ENCODE measurements at regions not wholly inside any gene's neighbourhood (a gene's known extent, or its start where the extent isn't known, plus 50 kb on each side); places are given as distances from the start of the nearest gene placed in this dataset.
"Not testable (repeated sequence)": the region's sequence is repeated elsewhere in the genome, so short reads cannot be mapped to it uniquely, and the experiment has no call there.

- no peak overlapping the region for H3K4me3 ChIP-seq (ENCODE audit: low read length)
- no peak for DNase-seq
- no peaks in the 10 kb centered on the region for H3K9me3 ChIP-seq (ENCODE audit: control insufficient read depth, low read length)
- 67% methylated on average over 11 of the region's 11 CpGs for WGBS
- intact Hi-C loops (cut with DNase I): no loop called here
- no peak overlapping the region for H3K27ac ChIP-seq (ENCODE audit: low read length)
- no peaks in the 10 kb centered on the region for H3K27me3 ChIP-seq (ENCODE audit: control insufficient read depth, insufficient read depth)
- no peak for ATAC-seq
- no peaks in the 10 kb centered on the region for H3K4me1 ChIP-seq (ENCODE audit: control insufficient read depth, insufficient read depth, low read length)
Observed at GRCh38 chrX:1741816-1742394, 127.0 kb downstream of the ASMT start.

GRCh38 chrX:1743105-1743504 is 128.2 kb downstream of the ASMT start:
- Histone ChIP-seq H3K9me3 (ENCODE audit: control insufficient read depth, low read length) (no peaks in the 10 kb centered on the region), H3K4me3 (ENCODE audit: low read length) (no peak overlapping the region), H3K27ac (ENCODE audit: low read length) (no peak overlapping the region), H3K4me1 (ENCODE audit: control insufficient read depth, insufficient read depth, low read length) (no peaks in the 10 kb centered on the region), H3K27me3 (ENCODE audit: control insufficient read depth, insufficient read depth) (no peaks in the 10 kb centered on the region)
- no peak for DNase-seq
- WGBS: 74% methylated on average over 4 of the region's 4 CpGs
- no peak for ATAC-seq
- intact Hi-C loops (cut with DNase I): no loop called here

GRCh38 chrX:1743663-1744062 is 128.8 kb downstream of the ASMT start:
- no peak overlapping the region for H3K27ac ChIP-seq (ENCODE audit: low read length)
- 44% methylated on average over 2 of the region's 2 CpGs for WGBS
- H3K27me3 ChIP-seq (ENCODE audit: control insufficient read depth, insufficient read depth): no peaks in the 10 kb centered on the region
- ATAC-seq: no peak
- intact Hi-C loops (cut with DNase I): no loop called here
- H3K4me3 ChIP-seq (ENCODE audit: low read length): no peak overlapping the region
- H3K4me1 ChIP-seq (ENCODE audit: control insufficient read depth, insufficient read depth, low read length): no peaks in the 10 kb centered on the region
- H3K9me3 ChIP-seq (ENCODE audit: control insufficient read depth, low read length): peaks cover under 1% of the 10 kb centered on the region
- DNase-seq: no peak

- no peak for ATAC-seq
- H3K9me3 ChIP-seq (ENCODE audit: control insufficient read depth, low read length): peaks cover 1% of the 10 kb centered on the region
- H3K27ac ChIP-seq (ENCODE audit: low read length): no peak overlapping the region
- intact Hi-C loops (cut with DNase I): no loop called here
- H3K4me1 ChIP-seq (ENCODE audit: control insufficient read depth, insufficient read depth, low read length): no peaks in the 10 kb centered on the region
- H3K4me3 ChIP-seq (ENCODE audit: low read length): no peak overlapping the region
- DNase-seq: no peak
- 53% methylated on average over 3 of the region's 3 CpGs for WGBS
- peaks cover 3% of the 10 kb centered on the region for H3K27me3 ChIP-seq (ENCODE audit: control insufficient read depth, insufficient read depth)
Observed at GRCh38 chrX:1748408-1748807, 133.5 kb downstream of the ASMT start.

- peaks cover 1% of the 10 kb centered on the region for H3K9me3 ChIP-seq (ENCODE audit: control insufficient read depth, low read length)
- no peak overlapping the region for H3K4me3 ChIP-seq (ENCODE audit: low read length)
- DNase-seq (no peak), ATAC-seq (no peak)
- H3K4me1 ChIP-seq (ENCODE audit: control insufficient read depth, insufficient read depth, low read length): no peaks in the 10 kb centered on the region
- intact Hi-C loops (cut with DNase I): no loop called here
- WGBS: 71% methylated on average over 7 of the region's 7 CpGs
- peaks cover 4% of the 10 kb centered on the region for H3K27me3 ChIP-seq (ENCODE audit: control insufficient read depth, insufficient read depth)
- H3K27ac ChIP-seq (ENCODE audit: low read length): no peak overlapping the region
Observed at GRCh38 chrX:1749499-1749898, 134.6 kb downstream of the ASMT start.

GRCh38 chrX:1750267-1750666 is 135.4 kb downstream of the ASMT start:
- H3K4me3 ChIP-seq (ENCODE audit: low read length): no peak overlapping the region
- 56% methylated on average over 5 of the region's 5 CpGs for WGBS
- no peaks in the 10 kb centered on the region for H3K4me1 ChIP-seq (ENCODE audit: control insufficient read depth, insufficient read depth, low read length)
- intact Hi-C loops (cut with DNase I): no loop called here
- ATAC-seq (no peak), DNase-seq (no peak)
- H3K9me3 ChIP-seq (ENCODE audit: control insufficient read depth, low read length): peaks cover 1% of the 10 kb centered on the region
- H3K27ac ChIP-seq (ENCODE audit: low read length): no peak overlapping the region
- peaks cover 4% of the 10 kb centered on the region for H3K27me3 ChIP-seq (ENCODE audit: control insufficient read depth, insufficient read depth)

- no peak for ATAC-seq
- H3K4me3 ChIP-seq (ENCODE audit: low read length): no peak overlapping the region
- intact Hi-C loops (cut with DNase I): no loop called here
- no peaks in the 10 kb centered on the region for H3K4me1 ChIP-seq (ENCODE audit: control insufficient read depth, insufficient read depth, low read length)
- no peak overlapping the region for H3K27ac ChIP-seq (ENCODE audit: low read length)
- H3K9me3 ChIP-seq (ENCODE audit: control insufficient read depth, low read length): peaks cover 1% of the 10 kb centered on the region
- H3K27me3 ChIP-seq (ENCODE audit: control insufficient read depth, insufficient read depth): peaks cover 4% of the 10 kb centered on the region
- no peak for DNase-seq
- WGBS: 78% methylated on average over 5 of the region's 5 CpGs
Observed at GRCh38 chrX:1751781-1752180, 136.9 kb downstream of the ASMT start.

- H3K27me3 ChIP-seq (ENCODE audit: control insufficient read depth, insufficient read depth); intact Hi-C loops (cut with DNase I); ATAC-seq; H3K27ac ChIP-seq (ENCODE audit: low read length); H3K4me3 ChIP-seq (ENCODE audit: low read length); H3K9me3 ChIP-seq (ENCODE audit: control insufficient read depth, low read length); H3K4me1 ChIP-seq (ENCODE audit: control insufficient read depth, insufficient read depth, low read length); DNase-seq: not testable (repeated sequence)
Observed at GRCh38 chrX:1752799-1753198, 137.9 kb downstream of the ASMT start.

- H3K4me1 ChIP-seq (ENCODE audit: control insufficient read depth, insufficient read depth, low read length): no peaks in the 10 kb centered on the region
- DNase-seq (no peak), ATAC-seq (no peak)
- H3K27ac ChIP-seq (ENCODE audit: low read length): no peak overlapping the region
- H3K4me3 ChIP-seq (ENCODE audit: low read length): no peak overlapping the region
- intact Hi-C loops (cut with DNase I): no loop called here
- peaks cover 4% of the 10 kb centered on the region for H3K27me3 ChIP-seq (ENCODE audit: control insufficient read depth, insufficient read depth)
- H3K9me3 ChIP-seq (ENCODE audit: control insufficient read depth, low read length): peaks cover 4% of the 10 kb centered on the region
- WGBS: 81% methylated on average over 8 of the region's 8 CpGs
Observed at GRCh38 chrX:1754077-1754476, 139.2 kb downstream of the ASMT start.

- H3K4me1 ChIP-seq (ENCODE audit: control insufficient read depth, insufficient read depth, low read length): no peaks in the 10 kb centered on the region
- ATAC-seq (no peak), DNase-seq (no peak)
- H3K27me3 ChIP-seq (ENCODE audit: control insufficient read depth, insufficient read depth): no peaks in the 10 kb centered on the region
- no peaks in the 10 kb centered on the region for H3K9me3 ChIP-seq (ENCODE audit: control insufficient read depth, low read length)
- 74% methylated on average over 4 of the region's 5 CpGs for WGBS
- no peak overlapping the region for H3K27ac ChIP-seq (ENCODE audit: low read length)
- no peak overlapping the region for H3K4me3 ChIP-seq (ENCODE audit: low read length)
- intact Hi-C loops (cut with DNase I): no loop called here
Observed at GRCh38 chrX:1763294-1763693, 148.4 kb downstream of the ASMT start.

GRCh38 chrX:1764883-1765364 is 150.1 kb downstream of the ASMT start:
- H3K4me1 ChIP-seq (ENCODE audit: control insufficient read depth, insufficient read depth, low read length); H3K9me3 ChIP-seq (ENCODE audit: control insufficient read depth, low read length); H3K27me3 ChIP-seq (ENCODE audit: control insufficient read depth, insufficient read depth); H3K4me3 ChIP-seq (ENCODE audit: low read length); DNase-seq; H3K27ac ChIP-seq (ENCODE audit: low read length); intact Hi-C loops (cut with DNase I); ATAC-seq: not testable (repeated sequence)
- WGBS: 66% methylated on average over 16 of the region's 19 CpGs

- 68% methylated on average over 10 of the region's 10 CpGs for WGBS
- Histone ChIP-seq H3K4me1 (ENCODE audit: control insufficient read depth, insufficient read depth, low read length) (no peaks in the 10 kb centered on the region), H3K27ac (ENCODE audit: low read length) (no peak overlapping the region), H3K9me3 (ENCODE audit: control insufficient read depth, low read length) (no peaks in the 10 kb centered on the region), H3K27me3 (ENCODE audit: control insufficient read depth, insufficient read depth) (no peaks in the 10 kb centered on the region), H3K4me3 (ENCODE audit: low read length) (no peak overlapping the region)
- no peak for DNase-seq
- no peak for ATAC-seq
- intact Hi-C loops (cut with DNase I): no loop called here
Observed at GRCh38 chrX:1767026-1767425, 152.2 kb downstream of the ASMT start.
